ENCODE measurements at regions not wholly inside any gene's neighbourhood (a gene's known extent, or its start where the extent isn't known, plus 50 kb on each side); places are given as distances from the start of the nearest gene placed in this dataset.

DNA sequence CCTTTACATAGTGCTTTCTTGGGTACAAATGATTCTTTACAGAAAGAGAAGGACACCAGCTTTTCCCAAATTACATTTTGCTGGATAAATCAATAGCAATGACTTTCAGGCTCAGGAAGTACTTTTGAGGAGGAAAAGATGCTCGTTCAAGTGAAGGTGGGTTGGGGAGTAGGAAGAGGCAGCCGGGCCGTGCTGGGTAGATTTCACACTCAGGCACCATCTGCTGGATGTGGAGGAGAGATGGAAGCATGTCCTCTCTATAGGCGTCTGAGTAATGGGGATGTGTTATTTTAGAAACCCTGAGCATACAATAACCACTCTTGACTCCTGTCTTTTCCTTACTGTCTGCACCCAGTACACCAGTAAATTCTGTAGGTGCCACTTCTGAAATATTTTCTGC lies 152.3 kb upstream of the LARGE1 start:
- ATAC-seq (no peak), DNase-seq (ENCODE audit: low spot score) (no peak), FAIRE-seq (no peak)
- no peak overlapping the region for H3K4me2 ChIP-seq (ENCODE audit: low read depth, low read length)
- no peaks in the 10 kb centered on the region for H3K4me1 ChIP-seq (ENCODE audit: insufficient read depth, low read length)
- H3K79me2 ChIP-seq (ENCODE audit: insufficient read depth, low read length) = no peaks in the 10 kb centered on the region
- no peak overlapping the region for H3K9ac ChIP-seq (ENCODE audit: insufficient read depth, low read depth, low read length)
- POLR2A ChIA-PET = no interaction called here
- in situ Hi-C loops (cut with HindIII; ENCODE audit: extremely low pct_ligation_motif_present, low pct_unique_long_range_greater_than_20kb) (no loop called here), intact Hi-C loops (cut with micrococcal nuclease; ENCODE audit: unreplicated experiment) (no loop called here)
- no peak overlapping the region for H2AFZ ChIP-seq (ENCODE audit: low read length)
- no peak for TF ChIP-seq DPF2 (CRISPR knock-in tag; IDR thresholded peaks at IDR 0.05; ENCODE audit: borderline replicate concordance, low read depth)
- no peak for TF ChIP-seq ZIK1 (CRISPR knock-in tag; IDR thresholded peaks at IDR 0.05; ENCODE audit: borderline replicate concordance, low read depth)
- TF ChIP-seq, protein P1, sequence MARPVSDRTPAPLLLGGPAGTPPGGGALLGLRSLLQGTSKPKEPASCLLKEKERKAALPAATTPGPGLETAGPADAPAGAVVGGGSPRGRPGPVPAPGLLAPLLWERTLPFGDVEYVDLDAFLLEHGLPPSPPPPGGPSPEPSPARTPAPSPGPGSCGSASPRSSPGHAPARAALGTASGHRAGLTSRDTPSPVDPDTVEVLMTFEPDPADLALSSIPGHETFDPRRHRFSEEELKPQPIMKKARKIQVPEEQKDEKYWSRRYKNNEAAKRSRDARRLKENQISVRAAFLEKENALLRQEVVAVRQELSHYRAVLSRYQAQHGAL (CRISPR knock-in tag; IDR thresholded peaks at IDR 0.05; ENCODE audit: not compliant biosample characterization) = no peak
- TF ChIP-seq TMF1 (CRISPR knock-in tag; IDR thresholded peaks at IDR 0.05; ENCODE audit: low read depth) = no peak
- TF ChIP-seq, protein P2, sequence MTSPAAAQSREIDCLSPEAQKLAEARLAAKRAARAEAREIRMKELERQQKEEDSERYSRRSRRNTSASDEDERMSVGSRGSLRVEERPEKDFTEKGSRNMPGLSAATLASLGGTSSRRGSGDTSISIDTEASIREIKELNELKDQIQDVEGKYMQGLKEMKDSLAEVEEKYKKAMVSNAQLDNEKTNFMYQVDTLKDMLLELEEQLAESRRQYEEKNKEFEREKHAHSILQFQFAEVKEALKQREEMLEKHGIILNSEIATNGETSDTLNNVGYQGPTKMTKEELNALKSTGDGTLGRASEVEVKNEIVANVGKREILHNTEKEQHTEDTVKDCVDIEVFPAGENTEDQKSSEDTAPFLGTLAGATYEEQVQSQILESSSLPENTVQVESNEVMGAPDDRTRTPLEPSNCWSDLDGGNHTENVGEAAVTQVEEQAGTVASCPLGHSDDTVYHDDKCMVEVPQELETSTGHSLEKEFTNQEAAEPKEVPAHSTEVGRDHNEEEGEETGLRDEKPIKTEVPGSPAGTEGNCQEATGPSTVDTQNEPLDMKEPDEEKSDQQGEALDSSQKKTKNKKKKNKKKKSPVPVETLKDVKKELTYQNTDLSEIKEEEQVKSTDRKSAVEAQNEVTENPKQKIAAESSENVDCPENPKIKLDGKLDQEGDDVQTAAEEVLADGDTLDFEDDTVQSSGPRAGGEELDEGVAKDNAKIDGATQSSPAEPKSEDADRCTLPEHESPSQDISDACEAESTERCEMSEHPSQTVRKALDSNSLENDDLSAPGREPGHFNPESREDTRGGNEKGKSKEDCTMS (CRISPR knock-in tag; conservative IDR thresholded peaks at IDR 0.05) = no peak
- no peak for TF ChIP-seq ZNF468 (CRISPR knock-in tag; IDR thresholded peaks at IDR 0.05)
- TF ChIP-seq, protein P3, sequence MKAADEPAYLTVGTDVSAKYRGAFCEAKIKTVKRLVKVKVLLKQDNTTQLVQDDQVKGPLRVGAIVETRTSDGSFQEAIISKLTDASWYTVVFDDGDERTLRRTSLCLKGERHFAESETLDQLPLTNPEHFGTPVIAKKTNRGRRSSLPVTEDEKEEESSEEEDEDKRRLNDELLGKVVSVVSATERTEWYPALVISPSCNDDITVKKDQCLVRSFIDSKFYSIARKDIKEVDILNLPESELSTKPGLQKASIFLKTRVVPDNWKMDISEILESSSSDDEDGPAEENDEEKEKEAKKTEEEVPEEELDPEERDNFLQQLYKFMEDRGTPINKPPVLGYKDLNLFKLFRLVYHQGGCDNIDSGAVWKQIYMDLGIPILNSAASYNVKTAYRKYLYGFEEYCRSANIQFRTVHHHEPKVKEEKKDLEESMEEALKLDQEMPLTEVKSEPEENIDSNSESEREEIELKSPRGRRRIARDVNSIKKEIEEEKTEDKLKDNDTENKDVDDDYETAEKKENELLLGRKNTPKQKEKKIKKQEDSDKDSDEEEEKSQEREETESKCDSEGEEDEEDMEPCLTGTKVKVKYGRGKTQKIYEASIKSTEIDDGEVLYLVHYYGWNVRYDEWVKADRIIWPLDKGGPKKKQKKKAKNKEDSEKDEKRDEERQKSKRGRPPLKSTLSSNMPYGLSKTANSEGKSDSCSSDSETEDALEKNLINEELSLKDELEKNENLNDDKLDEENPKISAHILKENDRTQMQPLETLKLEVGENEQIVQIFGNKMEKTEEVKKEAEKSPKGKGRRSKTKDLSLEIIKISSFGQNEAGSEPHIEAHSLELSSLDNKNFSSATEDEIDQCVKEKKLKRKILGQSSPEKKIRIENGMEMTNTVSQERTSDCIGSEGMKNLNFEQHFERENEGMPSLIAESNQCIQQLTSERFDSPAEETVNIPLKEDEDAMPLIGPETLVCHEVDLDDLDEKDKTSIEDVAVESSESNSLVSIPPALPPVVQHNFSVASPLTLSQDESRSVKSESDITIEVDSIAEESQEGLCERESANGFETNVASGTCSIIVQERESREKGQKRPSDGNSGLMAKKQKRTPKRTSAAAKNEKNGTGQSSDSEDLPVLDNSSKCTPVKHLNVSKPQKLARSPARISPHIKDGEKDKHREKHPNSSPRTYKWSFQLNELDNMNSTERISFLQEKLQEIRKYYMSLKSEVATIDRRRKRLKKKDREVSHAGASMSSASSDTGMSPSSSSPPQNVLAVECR (CRISPR knock-in tag; IDR thresholded peaks at IDR 0.05; ENCODE audit: borderline replicate concordance) = no peak
- no peak for TF ChIP-seq AGO2 (optimal IDR thresholded peaks at IDR 0.05; ENCODE audit: low read depth, low read length)
- TF ChIP-seq, protein P4, sequence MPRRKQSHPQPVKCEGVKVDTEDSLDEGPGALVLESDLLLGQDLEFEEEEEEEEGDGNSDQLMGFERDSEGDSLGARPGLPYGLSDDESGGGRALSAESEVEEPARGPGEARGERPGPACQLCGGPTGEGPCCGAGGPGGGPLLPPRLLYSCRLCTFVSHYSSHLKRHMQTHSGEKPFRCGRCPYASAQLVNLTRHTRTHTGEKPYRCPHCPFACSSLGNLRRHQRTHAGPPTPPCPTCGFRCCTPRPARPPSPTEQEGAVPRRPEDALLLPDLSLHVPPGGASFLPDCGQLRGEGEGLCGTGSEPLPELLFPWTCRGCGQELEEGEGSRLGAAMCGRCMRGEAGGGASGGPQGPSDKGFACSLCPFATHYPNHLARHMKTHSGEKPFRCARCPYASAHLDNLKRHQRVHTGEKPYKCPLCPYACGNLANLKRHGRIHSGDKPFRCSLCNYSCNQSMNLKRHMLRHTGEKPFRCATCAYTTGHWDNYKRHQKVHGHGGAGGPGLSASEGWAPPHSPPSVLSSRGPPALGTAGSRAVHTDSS (CRISPR knock-in tag; conservative IDR thresholded peaks at IDR 0.05) = no peak
- no peak for TF ChIP-seq JUNB (CRISPR knock-in tag; IDR thresholded peaks at IDR 0.05; ENCODE audit: borderline replicate concordance)
- BruUV-seq (replicated peaks) = no TSS peak
- CTCF ChIA-PET (ENCODE audit: low intra/inter-chr PET ratio, low total read pairs) = no interaction called here
- no peak overlapping the region for H3K27ac ChIP-seq (ENCODE audit: extremely low read length, insufficient read depth, low read length)
- H4K20me1 ChIP-seq (ENCODE audit: insufficient read depth, low read length) = no peaks in the 10 kb centered on the region
- H3K4me3 ChIP-seq (replicated peaks in 1 of 3; ENCODE audit: insufficient read depth in 1 of 3, low read depth in 2 of 3, low read length in 3 of 3) = no peak overlapping the region
- H3K9me3 ChIP-seq (ENCODE audit: low read length) = no peaks in the 10 kb centered on the region
- 0% methylated on average over 4 of the region's 4 CpGs for WGBS (ENCODE audit: low lambda C conversion rate)
- peaks cover 0 to 21% of the 10 kb centered on the region in 2 experiments; a peak in 3 of 5 replicates for H3K27me3 ChIP-seq (ENCODE audit: control insufficient read depth in 1 of 2, insufficient read depth in 2 of 2, low read length in 2 of 2)
- H3K36me3 ChIP-seq (replicated peaks in 1 of 2; ENCODE audit: control insufficient read depth in 1 of 2, insufficient read depth in 2 of 2, low read length in 2 of 2) = no peaks in the 10 kb centered on the region

All from HepG2 (cell line).